Panc1 (cell line): ENCODE measurements at regions not wholly inside any gene's neighbourhood (a gene's known extent, or its start where the extent isn't known, plus 50 kb on each side); places are given as distances from the start of the nearest gene placed in this dataset.
"Not testable (repeated sequence)": the region's sequence is repeated elsewhere in the genome, so short reads cannot be mapped to it uniquely, and the experiment has no call there.

Experiments used
- CTCF ChIP-seq: fragments of 450-650 bp; IDR thresholded peaks from 2 replicates; pipeline ENCODE4 v1.5.1; 2017; ENCODE audit warnings: mild to moderate bottlenecking
- REST ChIP-seq, 2 experiments: IDR thresholded peaks; 2 replicates each; pipeline ENCODE4 v1.6.1; 2011 to 2012; ENCODE audit warnings: low read depth in 2 of 2, control low read depth in 1 of 2, low read length in 1 of 2, mild to moderate bottlenecking in 1 of 2, moderate library complexity in 1 of 2; ENCODE audit not compliant: insufficient read depth in 1 of 2

- TF ChIP-seq CTCF; REST (IDR thresholded peaks at IDR 0.05; ENCODE audit: insufficient read depth in 1 of 2, low read depth in 2 of 2, low read length in 1 of 2): not testable (repeated sequence)
These were observed 296.7 kb downstream of the KLF13 start for GRCh38 chr15:31623297-31623696.
